SK-N-SH treated with all-trans-retinoic acid at 6 μM for 48 hours (cell line): ENCODE measurements at regions not wholly inside any gene's neighbourhood (a gene's known extent, or its start where the extent isn't known, plus 50 kb on each side); places are given as distances from the start of the nearest gene placed in this dataset.

Experiments
- ATAC-seq: fragments of 200-7000 bp; cut with Tn5 transposase; 3 replicates; pipeline ENCODE4 v1.9.1; 2020; ENCODE audit warnings: mild to moderate bottlenecking, moderate library complexity
- BACH2 ChIP-seq: fragments of 250-450 bp; sonication (Bioruptor Pico); IDR thresholded peaks from 2 replicates; pipeline ENCODE4 v1.9.0; 2021; ENCODE audit warnings: mild to moderate bottlenecking, borderline replicate concordance
- CREB5 ChIP-seq: fragments of 250-450 bp; sonication (Bioruptor Pico); IDR thresholded peaks from 2 replicates; pipeline ENCODE4 v1.5.1; 2020; ENCODE audit warnings: low read depth, mild to moderate bottlenecking, moderate library complexity
- CSDC2 ChIP-seq: fragments of 250-450 bp; sonication (Bioruptor Pico); IDR thresholded peaks from 2 replicates; pipeline ENCODE4 v1.5.0; 2020; ENCODE audit warnings: mild to moderate bottlenecking, moderate library complexity
- ESRRG ChIP-seq: fragments of 250-450 bp; sonication (Bioruptor Pico); IDR thresholded peaks from 2 replicates; pipeline ENCODE4 v1.6.1; 2021; ENCODE audit warnings: mild to moderate bottlenecking
- GLIS3 ChIP-seq: fragments of 250-450 bp; sonication (Bioruptor Pico); IDR thresholded peaks from 2 replicates; pipeline ENCODE4 v1.5.0; 2020; ENCODE audit warnings: mild to moderate bottlenecking, moderate library complexity
- PPARA ChIP-seq: fragments of 250-450 bp; sonication (Bioruptor Pico); IDR thresholded peaks from 2 replicates; pipeline ENCODE4 v1.5.0; 2020; ENCODE audit warnings: mild to moderate bottlenecking, borderline replicate concordance
- RARB ChIP-seq: fragments of 250-450 bp; sonication (Bioruptor Pico); IDR thresholded peaks from 2 replicates; pipeline ENCODE4 v1.8.0; 2021; ENCODE audit warnings: mild to moderate bottlenecking, moderate library complexity
- SNAI2 ChIP-seq: fragments of 250-450 bp; sonication (Bioruptor Pico); IDR thresholded peaks from 2 replicates; pipeline ENCODE4 v1.5.0; 2020; ENCODE audit warnings: mild to moderate bottlenecking, moderate library complexity
- TCF4 ChIP-seq: fragments of 250-450 bp; sonication (Bioruptor Pico); IDR thresholded peaks from 2 replicates; pipeline ENCODE4 v1.8.0; 2021; ENCODE audit warnings: mild to moderate bottlenecking, moderate library complexity, borderline replicate concordance
- TOX ChIP-seq: fragments of 250-450 bp; sonication (Bioruptor Pico); IDR thresholded peaks from 2 replicates; pipeline ENCODE4 v1.8.0; 2021; ENCODE audit warnings: mild to moderate bottlenecking, moderate library complexity, borderline replicate concordance
- TSHZ2 ChIP-seq: fragments of 250-450 bp; sonication (Bioruptor Pico); IDR thresholded peaks from 2 replicates; pipeline ENCODE4 v1.5.0; 2020; ENCODE audit warnings: mild to moderate bottlenecking, moderate library complexity
- ZC3H10 ChIP-seq: fragments of 250-450 bp; sonication (Bioruptor Pico); IDR thresholded peaks from 2 replicates; pipeline ENCODE4 v1.5.1; 2021; ENCODE audit warnings: mild to moderate bottlenecking, moderate library complexity
- ZFP3 ChIP-seq: fragments of 250-450 bp; sonication (Bioruptor Pico); IDR thresholded peaks from 2 replicates; pipeline ENCODE4 v1.5.0; 2020; ENCODE audit warnings: mild to moderate bottlenecking, moderate library complexity
- ZFP30 ChIP-seq: fragments of 450-650 bp; formaldehyde crosslinking; IDR thresholded peaks from 2 replicates; pipeline ENCODE4 v1.5.0; 2022; ENCODE audit warnings: mild to moderate bottlenecking, moderate library complexity
- ZNF565 ChIP-seq: fragments of 450-650 bp; formaldehyde crosslinking; conservative IDR thresholded peaks from 2 replicates; pipeline ENCODE4 v1.5.0; 2020; ENCODE audit warnings: low read depth, mild to moderate bottlenecking, moderate library complexity
- ZNF70 ChIP-seq: fragments of 450-650 bp; formaldehyde crosslinking; IDR thresholded peaks from 2 replicates; pipeline ENCODE4 v1.5.0; 2020; ENCODE audit warnings: mild to moderate bottlenecking, moderate library complexity
- ZNF8 ChIP-seq: fragments of 450-650 bp; formaldehyde crosslinking; IDR thresholded peaks from 2 replicates; pipeline ENCODE4 v1.5.0; 2020; ENCODE audit warnings: mild to moderate bottlenecking, moderate library complexity
- TF ChIP-seq, protein P1 (sequence below): fragments of 250-450 bp; sonication (Bioruptor Pico); IDR thresholded peaks from 2 replicates; pipeline ENCODE4 v1.8.0; 2020; ENCODE audit warnings: mild to moderate bottlenecking, moderate library complexity, borderline replicate concordance
- TF ChIP-seq, protein P2 (sequence below): fragments of 250-450 bp; sonication (Bioruptor Pico); IDR thresholded peaks from 2 replicates; pipeline ENCODE4 v1.8.0; 2021; ENCODE audit warnings: low read depth, mild to moderate bottlenecking, moderate library complexity, borderline replicate concordance

GRCh38 chr5:103490030-103490739, 72.4 kb downstream of the NUDT12 start:
- ATAC-seq: no peak
- TF ChIP-seq ZFP30 (CRISPR knock-in tag): no peak
- TF ChIP-seq, protein P1, sequence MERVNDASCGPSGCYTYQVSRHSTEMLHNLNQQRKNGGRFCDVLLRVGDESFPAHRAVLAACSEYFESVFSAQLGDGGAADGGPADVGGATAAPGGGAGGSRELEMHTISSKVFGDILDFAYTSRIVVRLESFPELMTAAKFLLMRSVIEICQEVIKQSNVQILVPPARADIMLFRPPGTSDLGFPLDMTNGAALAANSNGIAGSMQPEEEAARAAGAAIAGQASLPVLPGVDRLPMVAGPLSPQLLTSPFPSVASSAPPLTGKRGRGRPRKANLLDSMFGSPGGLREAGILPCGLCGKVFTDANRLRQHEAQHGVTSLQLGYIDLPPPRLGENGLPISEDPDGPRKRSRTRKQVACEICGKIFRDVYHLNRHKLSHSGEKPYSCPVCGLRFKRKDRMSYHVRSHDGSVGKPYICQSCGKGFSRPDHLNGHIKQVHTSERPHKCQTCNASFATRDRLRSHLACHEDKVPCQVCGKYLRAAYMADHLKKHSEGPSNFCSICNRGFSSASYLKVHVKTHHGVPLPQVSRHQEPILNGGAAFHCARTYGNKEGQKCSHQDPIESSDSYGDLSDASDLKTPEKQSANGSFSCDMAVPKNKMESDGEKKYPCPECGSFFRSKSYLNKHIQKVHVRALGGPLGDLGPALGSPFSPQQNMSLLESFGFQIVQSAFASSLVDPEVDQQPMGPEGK (CRISPR knock-in tag): no peak
- TF ChIP-seq ESRRG (CRISPR knock-in tag): no peak
- no peak for TF ChIP-seq SNAI2 (CRISPR knock-in tag)
- no peak for TF ChIP-seq ZNF565 (CRISPR knock-in tag)
- TF ChIP-seq TOX (CRISPR knock-in tag): no peak
- TF ChIP-seq ZNF70 (CRISPR knock-in tag): no peak
- TF ChIP-seq TCF4 (CRISPR knock-in tag): no peak
- no peak for TF ChIP-seq RARB
- no peak for TF ChIP-seq ZNF8 (CRISPR knock-in tag)

DNA sequence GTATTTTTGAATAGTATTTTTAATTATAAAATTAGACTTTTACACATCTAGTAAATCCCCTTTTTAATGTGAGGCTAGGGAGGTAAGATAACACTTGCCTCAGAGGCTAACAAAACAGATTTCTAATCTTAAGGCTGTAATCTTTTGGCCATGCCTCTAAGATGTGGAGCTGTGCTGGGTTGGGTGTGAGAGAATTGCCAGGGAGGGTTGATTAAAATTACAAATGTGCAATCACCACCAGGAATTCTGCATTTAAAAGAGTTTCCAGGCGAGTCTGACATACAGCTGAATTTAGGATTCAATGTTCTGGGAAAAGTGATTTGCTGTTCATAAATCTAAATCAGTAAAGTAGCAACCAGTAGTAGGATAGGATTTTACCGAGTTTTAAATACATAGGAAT, 73.3 kb downstream of the NUDT12 start:
- TF ChIP-seq ZFP3: no peak
- TF ChIP-seq RARB: no peak
- no peak for TF ChIP-seq PPARA
- TF ChIP-seq TCF4 (CRISPR knock-in tag): no peak
- TF ChIP-seq, protein P1 (CRISPR knock-in tag): no peak
- no peak for ATAC-seq

- ATAC-seq: no peak
- TF ChIP-seq ZNF70 (CRISPR knock-in tag) (no peak), ZC3H10 (CRISPR knock-in tag) (no peak), CREB5 (CRISPR knock-in tag) (no peak), CSDC2 (CRISPR knock-in tag) (no peak), ZNF565 (CRISPR knock-in tag) (no peak), BACH2 (CRISPR knock-in tag) (no peak)
Observed at GRCh38 chr5:103487822-103488493, 74.6 kb downstream of the NUDT12 start.

DNA sequence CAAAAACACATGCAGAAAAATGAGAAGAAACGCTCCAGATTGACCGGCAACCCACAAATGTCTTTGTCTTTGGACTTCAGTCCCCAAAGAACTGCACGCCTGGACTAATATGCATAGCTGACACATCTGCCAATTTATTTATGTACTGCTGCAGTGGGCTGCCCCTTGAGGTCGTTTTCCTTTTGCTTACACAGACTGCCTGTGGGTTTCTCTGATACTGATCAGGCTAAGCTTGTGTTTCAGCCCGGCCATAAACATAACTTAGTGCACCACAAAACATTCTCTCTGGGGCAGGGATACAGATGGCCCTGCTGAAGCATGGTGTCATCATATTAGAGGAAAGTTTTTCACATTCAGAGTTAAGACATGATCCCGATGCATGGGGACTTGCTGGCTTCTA, 75.4 kb downstream of the NUDT12 start:
- TF ChIP-seq SNAI2 (CRISPR knock-in tag) (no peak), TSHZ2 (CRISPR knock-in tag) (0 out of 2 replicates have a peak, but pooled peaks have one; percentile 62), TCF4 (CRISPR knock-in tag) (peak; percentile 51; the same call in 1 of the 2 replicates)
- ATAC-seq: peak; percentile 78

DNA sequence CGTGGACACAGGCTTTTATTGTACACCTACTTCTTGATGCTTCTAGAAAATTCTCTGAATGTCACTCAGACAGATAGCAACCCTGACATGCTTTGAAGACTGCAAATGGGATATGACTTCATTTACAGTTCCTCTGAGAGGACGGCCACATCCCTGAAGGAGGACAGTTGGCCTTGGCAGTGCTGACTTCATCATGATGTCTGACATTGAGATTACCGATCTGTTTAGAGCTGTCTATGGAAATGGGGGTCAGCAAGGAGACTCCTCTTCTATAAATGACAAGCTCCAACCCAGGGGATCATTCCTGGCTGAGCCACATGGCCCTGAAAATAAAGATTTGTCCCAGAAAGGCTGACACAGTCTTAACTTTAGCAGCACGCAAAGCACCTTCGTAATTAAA, 75.8 kb downstream of the NUDT12 start:
- no peak for ATAC-seq
- no peak for TF ChIP-seq TSHZ2 (CRISPR knock-in tag)
- no peak for TF ChIP-seq ZC3H10 (CRISPR knock-in tag)
- TF ChIP-seq, protein P2, sequence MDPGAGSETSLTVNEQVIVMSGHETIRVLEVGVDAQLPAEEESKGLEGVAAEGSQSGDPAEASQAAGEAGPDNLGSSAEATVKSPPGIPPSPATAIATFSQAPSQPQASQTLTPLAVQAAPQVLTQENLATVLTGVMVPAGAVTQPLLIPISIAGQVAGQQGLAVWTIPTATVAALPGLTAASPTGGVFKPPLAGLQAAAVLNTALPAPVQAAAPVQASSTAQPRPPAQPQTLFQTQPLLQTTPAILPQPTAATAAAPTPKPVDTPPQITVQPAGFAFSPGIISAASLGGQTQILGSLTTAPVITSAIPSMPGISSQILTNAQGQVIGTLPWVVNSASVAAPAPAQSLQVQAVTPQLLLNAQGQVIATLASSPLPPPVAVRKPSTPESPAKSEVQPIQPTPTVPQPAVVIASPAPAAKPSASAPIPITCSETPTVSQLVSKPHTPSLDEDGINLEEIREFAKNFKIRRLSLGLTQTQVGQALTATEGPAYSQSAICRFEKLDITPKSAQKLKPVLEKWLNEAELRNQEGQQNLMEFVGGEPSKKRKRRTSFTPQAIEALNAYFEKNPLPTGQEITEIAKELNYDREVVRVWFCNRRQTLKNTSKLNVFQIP (CRISPR knock-in tag): no peak
- TF ChIP-seq GLIS3 (CRISPR knock-in tag): no peak
- no peak for TF ChIP-seq CSDC2 (CRISPR knock-in tag)
- TF ChIP-seq TCF4 (CRISPR knock-in tag): no peak
